ENCODE measurements at regions not wholly inside any gene's neighbourhood (a gene's known extent, or its start where the extent isn't known, plus 50 kb on each side); places are given as distances from the start of the nearest gene placed in this dataset.

DNA sequence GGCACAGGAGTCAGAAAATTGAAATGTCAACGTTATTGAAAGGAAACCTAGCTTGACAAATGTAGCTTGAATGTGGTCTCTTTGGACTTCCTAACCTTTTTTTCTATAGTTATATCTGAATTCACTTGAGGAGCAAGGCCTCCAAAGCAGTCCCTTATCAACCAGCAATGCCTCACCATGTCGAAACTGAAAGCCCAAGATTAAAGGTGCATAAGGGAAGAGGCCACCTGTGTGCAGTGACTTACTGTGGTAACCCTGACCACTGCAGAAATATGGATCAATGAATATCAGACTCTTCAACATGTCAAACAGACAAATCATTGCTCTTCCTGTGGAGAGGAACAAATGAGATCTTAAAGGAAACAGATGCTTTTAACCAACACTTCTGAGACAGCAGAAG, 95.0 kb upstream of the GIMD1 start:
- Histone ChIP-seq H3K9me3 (ENCODE audit: insufficient read depth, low read depth, low read length) (no peaks in the 10 kb centered on the region), H3K4me1 (ENCODE audit: insufficient read depth, low read length) (no peaks in the 10 kb centered on the region), H3K9ac (ENCODE audit: low read depth, low read length) (no peak overlapping the region), H3K4me3 (ENCODE audit: low read length) (no peak overlapping the region), H3K27ac (ENCODE audit: low read length) (no peak overlapping the region), H3K27me3 (ENCODE audit: insufficient read depth, low read length) (no peaks in the 10 kb centered on the region), H3K36me3 (ENCODE audit: insufficient read depth, low read depth, low read length) (no peaks in the 10 kb centered on the region)

DNA sequence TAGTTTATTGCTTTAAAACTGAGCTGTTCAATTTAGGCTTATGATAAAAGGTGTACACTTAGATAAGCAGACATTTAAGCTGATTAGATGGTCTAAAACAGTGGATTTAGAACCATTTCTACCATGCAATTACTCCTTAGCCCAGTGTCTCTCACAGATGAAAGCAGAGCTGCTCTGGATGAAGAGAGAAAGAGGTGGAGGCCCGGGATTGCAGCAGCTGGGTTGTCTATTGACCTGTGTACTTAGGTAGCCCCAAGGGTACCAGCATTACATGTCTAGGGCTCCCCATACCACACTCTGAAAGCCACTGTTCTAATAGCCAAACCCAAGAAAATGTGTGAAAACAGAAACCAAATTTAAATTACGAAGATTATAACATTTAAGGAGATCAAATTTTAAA, 86.0 kb upstream of the GIMD1 start:
- no peaks in the 10 kb centered on the region for H3K27me3 ChIP-seq (ENCODE audit: insufficient read depth, low read length)
- H3K9ac ChIP-seq (ENCODE audit: low read depth, low read length): no peak overlapping the region
- no peak overlapping the region for H3K27ac ChIP-seq (ENCODE audit: low read length)
- H3K36me3 ChIP-seq (ENCODE audit: insufficient read depth, low read depth, low read length): no peaks in the 10 kb centered on the region
- H3K4me1 ChIP-seq (ENCODE audit: insufficient read depth, low read length): no peaks in the 10 kb centered on the region
- no peak overlapping the region for H3K4me3 ChIP-seq (ENCODE audit: low read length)
- no peaks in the 10 kb centered on the region for H3K9me3 ChIP-seq (ENCODE audit: insufficient read depth, low read depth, low read length)

DNA sequence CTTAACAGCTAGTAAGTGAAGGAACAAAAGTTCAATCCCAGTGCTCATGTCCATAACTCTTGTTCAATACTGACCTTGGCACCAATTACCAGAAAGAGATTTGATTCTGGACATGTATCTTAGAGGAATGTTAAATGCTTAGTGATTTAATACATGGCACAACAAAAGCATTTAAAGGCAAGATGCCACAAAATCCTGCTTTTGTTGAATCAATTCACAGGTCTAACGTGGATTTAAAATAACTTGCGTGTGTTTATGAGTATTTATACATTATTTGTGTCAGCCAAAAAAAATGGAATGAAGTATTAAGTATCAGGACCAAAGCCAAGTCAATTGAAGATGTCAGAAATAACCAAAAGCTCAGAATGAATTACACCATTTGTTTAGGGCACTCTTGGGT, 85.4 kb upstream of the GIMD1 start:
- Histone ChIP-seq H3K4me3 (ENCODE audit: low read length) (no peak overlapping the region), H3K36me3 (ENCODE audit: insufficient read depth, low read depth, low read length) (no peaks in the 10 kb centered on the region), H3K9ac (ENCODE audit: low read depth, low read length) (no peak overlapping the region), H3K27me3 (ENCODE audit: insufficient read depth, low read length) (no peaks in the 10 kb centered on the region), H3K9me3 (ENCODE audit: insufficient read depth, low read depth, low read length) (no peaks in the 10 kb centered on the region), H3K27ac (ENCODE audit: low read length) (no peak overlapping the region), H3K4me1 (ENCODE audit: insufficient read depth, low read length) (no peaks in the 10 kb centered on the region)

DNA sequence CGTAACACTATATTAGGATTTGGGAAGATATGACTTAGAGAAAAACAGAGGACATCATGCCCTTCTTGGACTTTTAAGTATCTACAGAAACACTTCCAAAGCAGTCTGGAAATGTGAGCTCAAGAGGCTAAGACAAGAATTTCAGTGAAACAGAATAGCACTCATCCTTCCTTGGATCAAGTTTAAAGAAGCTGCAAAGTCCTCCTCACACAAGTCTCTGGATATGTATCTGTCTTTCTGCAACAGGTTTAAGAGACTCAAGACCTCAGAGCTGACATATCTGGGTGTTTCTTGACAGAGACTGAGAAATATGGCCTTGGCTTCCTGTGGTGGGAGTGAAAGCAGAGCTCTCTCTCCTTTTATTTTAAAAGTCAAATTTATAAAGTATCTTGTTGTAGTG, 82.5 kb upstream of the GIMD1 start:
- H3K9me3 ChIP-seq (ENCODE audit: insufficient read depth, low read depth, low read length): peaks cover 9% of the 10 kb centered on the region
- no peak overlapping the region for H3K27ac ChIP-seq (ENCODE audit: low read length)
- no peak overlapping the region for H3K9ac ChIP-seq (ENCODE audit: low read depth, low read length)
- no peaks in the 10 kb centered on the region for H3K36me3 ChIP-seq (ENCODE audit: insufficient read depth, low read depth, low read length)
- H3K27me3 ChIP-seq (ENCODE audit: insufficient read depth, low read length): no peaks in the 10 kb centered on the region
- H3K4me3 ChIP-seq (ENCODE audit: low read length): no peak overlapping the region
- H3K4me1 ChIP-seq (ENCODE audit: insufficient read depth, low read length): no peaks in the 10 kb centered on the region

DNA sequence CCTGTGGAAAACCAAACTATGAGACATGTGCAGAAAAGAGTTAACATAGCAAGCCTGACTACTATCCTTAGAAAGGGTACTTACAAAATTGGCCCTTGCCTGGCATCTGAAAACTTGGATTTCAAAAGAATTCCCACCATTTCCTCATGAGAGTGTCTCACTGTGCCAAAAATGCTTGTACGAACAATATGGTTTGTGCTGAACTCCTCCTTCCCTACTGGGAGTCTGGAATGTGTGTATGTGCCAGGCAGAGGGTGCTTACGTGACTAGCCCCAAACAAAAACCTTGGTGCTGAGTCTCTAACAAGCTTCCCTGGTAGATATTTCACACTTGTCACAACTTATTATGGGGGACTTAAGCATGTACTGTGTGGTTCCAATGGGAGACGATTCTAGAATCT, 81.7 kb upstream of the GIMD1 start:
- Histone ChIP-seq H3K36me3 (ENCODE audit: insufficient read depth, low read depth, low read length) (no peaks in the 10 kb centered on the region), H3K4me3 (ENCODE audit: low read length) (no peak overlapping the region), H3K4me1 (ENCODE audit: insufficient read depth, low read length) (no peaks in the 10 kb centered on the region), H3K9ac (ENCODE audit: low read depth, low read length) (no peak overlapping the region), H3K9me3 (ENCODE audit: insufficient read depth, low read depth, low read length) (peaks cover 16% of the 10 kb centered on the region), H3K27me3 (ENCODE audit: insufficient read depth, low read length) (no peaks in the 10 kb centered on the region), H3K27ac (ENCODE audit: low read length) (no peak overlapping the region)

DNA sequence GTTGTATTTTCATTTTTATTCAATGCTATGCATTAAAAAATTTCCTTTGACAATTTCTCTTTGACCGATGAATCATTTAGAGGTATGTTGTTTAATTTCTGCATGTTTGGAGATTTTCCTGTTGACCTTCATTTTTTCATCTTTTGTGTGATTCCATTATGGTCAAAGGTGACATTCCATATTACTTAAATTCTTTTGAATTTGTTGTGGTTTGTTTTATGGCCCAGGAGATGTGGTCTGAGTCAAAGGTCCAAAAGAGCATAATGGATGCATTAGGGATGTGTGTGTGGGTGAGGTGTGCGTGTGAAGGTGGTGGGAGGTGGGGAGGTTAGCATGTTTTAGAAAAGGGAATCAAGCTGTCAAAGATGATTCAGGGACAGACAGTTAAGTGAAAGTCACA, 76.0 kb upstream of the GIMD1 start:
- no peaks in the 10 kb centered on the region for H3K27me3 ChIP-seq (ENCODE audit: insufficient read depth, low read length)
- H3K4me1 ChIP-seq (ENCODE audit: insufficient read depth, low read length): no peaks in the 10 kb centered on the region
- no peak overlapping the region for H3K4me3 ChIP-seq (ENCODE audit: low read length)
- H3K9me3 ChIP-seq (ENCODE audit: insufficient read depth, low read depth, low read length): peaks cover 18% of the 10 kb centered on the region
- H3K9ac ChIP-seq (ENCODE audit: low read depth, low read length): no peak overlapping the region
- no peaks in the 10 kb centered on the region for H3K36me3 ChIP-seq (ENCODE audit: insufficient read depth, low read depth, low read length)
- H3K27ac ChIP-seq (ENCODE audit: low read length): no peak overlapping the region

DNA sequence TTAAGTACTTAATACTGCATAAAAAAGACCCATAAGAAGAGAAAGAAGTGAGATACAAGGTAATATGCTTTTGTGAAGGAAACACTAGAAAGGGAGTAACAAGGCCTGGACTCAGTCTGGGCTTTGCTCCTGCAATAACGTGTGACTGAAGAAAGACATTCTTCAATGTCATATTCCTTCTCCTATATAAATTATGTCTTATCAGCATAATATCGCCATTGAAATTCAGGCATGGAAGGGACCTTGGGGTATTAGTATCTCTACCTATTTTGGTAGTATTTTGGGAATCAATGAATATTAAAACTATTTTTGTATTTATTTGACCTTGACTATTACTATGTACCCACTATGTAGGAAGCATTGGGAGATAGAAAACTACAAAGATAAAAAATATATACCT, 62.2 kb upstream of the GIMD1 start:
- no peak overlapping the region for H3K27ac ChIP-seq (ENCODE audit: low read length)
- no peak overlapping the region for H3K9ac ChIP-seq (ENCODE audit: low read depth, low read length)
- no peaks in the 10 kb centered on the region for H3K9me3 ChIP-seq (ENCODE audit: insufficient read depth, low read depth, low read length)
- no peaks in the 10 kb centered on the region for H3K4me1 ChIP-seq (ENCODE audit: insufficient read depth, low read length)
- no peaks in the 10 kb centered on the region for H3K36me3 ChIP-seq (ENCODE audit: insufficient read depth, low read depth, low read length)
- no peak overlapping the region for H3K4me3 ChIP-seq (ENCODE audit: low read length)
- no peaks in the 10 kb centered on the region for H3K27me3 ChIP-seq (ENCODE audit: insufficient read depth, low read length)

DNA sequence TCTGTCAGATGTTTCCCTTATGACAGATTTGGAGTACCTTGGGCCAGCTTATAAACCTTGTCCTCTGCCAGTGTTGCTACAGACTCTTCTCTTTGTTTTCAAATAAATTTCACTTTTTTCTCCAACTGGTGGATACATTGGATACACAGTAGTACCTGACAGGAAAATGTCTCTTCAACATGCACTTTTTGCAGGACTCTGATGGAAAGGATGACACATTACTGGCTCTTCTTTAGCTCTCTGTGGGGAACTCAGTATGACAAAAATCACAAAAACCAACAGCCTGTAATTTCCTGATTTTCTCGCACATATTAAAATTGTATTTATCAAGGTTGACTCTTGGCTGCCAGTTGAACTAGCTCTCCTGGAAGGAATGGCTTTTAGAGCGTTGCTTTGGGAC, 61.3 kb upstream of the GIMD1 start:
- Histone ChIP-seq H3K36me3 (ENCODE audit: insufficient read depth, low read depth, low read length) (no peaks in the 10 kb centered on the region), H3K27me3 (ENCODE audit: insufficient read depth, low read length) (no peaks in the 10 kb centered on the region), H3K9me3 (ENCODE audit: insufficient read depth, low read depth, low read length) (no peaks in the 10 kb centered on the region)

DNA sequence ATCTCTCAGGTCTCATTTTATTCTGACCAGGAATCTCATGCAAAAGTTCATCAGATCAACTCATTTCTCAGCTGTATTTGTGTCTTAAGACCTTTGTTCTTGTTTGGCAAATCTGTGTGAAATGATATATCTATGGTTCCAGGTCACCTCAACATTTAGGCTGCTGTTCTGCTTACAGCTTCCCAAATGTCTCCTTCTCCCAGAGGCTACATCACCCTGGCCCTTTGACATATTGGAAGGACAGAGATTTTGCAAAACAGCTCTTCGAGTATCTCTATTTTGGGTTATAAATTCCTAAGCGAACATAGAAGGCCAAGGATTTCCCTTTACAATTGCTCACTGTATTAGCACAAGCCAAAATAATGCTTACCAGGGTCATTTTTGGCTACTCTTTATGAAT, 57.5 kb upstream of the GIMD1 start:
- no peaks in the 10 kb centered on the region for H3K36me3 ChIP-seq (ENCODE audit: insufficient read depth, low read depth, low read length)
- no peak overlapping the region for H3K27ac ChIP-seq (ENCODE audit: low read length)
- H3K4me1 ChIP-seq (ENCODE audit: insufficient read depth, low read length): no peaks in the 10 kb centered on the region
- no peaks in the 10 kb centered on the region for H3K9me3 ChIP-seq (ENCODE audit: insufficient read depth, low read depth, low read length)
- H3K4me3 ChIP-seq (ENCODE audit: low read length): no peak overlapping the region
- no peak overlapping the region for H3K9ac ChIP-seq (ENCODE audit: low read depth, low read length)
- no peaks in the 10 kb centered on the region for H3K27me3 ChIP-seq (ENCODE audit: insufficient read depth, low read length)

More for the DNA sequence above, 61.3 kb upstream of the GIMD1 start:
- Histone ChIP-seq H3K9ac (ENCODE audit: low read depth, low read length) (no peak overlapping the region), H3K4me1 (ENCODE audit: insufficient read depth, low read length) (no peaks in the 10 kb centered on the region), H3K4me3 (ENCODE audit: low read length) (no peak overlapping the region), H3K27ac (ENCODE audit: low read length) (no peak overlapping the region)

DNA sequence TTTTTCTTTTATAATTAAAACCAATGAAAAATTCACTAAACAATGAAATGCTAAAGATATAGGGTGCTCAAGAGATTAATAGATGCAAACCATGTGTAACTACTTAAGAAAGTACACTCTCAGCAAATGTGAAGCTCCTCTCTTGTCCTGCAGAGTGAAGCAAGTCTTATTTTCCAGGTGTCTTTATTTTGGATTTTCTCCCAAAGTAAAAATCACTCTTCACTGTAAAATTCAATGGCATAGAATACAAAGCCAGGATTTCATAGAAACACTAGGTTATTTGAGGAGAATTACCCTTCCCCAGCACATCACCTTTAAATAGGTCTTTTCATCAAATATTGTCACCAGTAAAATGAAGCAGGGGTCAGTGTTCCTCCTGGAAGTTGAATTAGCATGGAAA, 57.0 kb upstream of the GIMD1 start:
- H3K9ac ChIP-seq (ENCODE audit: low read depth, low read length): no peak overlapping the region
- no peaks in the 10 kb centered on the region for H3K4me1 ChIP-seq (ENCODE audit: insufficient read depth, low read length)
- H3K4me3 ChIP-seq (ENCODE audit: low read length): no peak overlapping the region
- H3K9me3 ChIP-seq (ENCODE audit: insufficient read depth, low read depth, low read length): no peaks in the 10 kb centered on the region
- no peaks in the 10 kb centered on the region for H3K36me3 ChIP-seq (ENCODE audit: insufficient read depth, low read depth, low read length)
- no peaks in the 10 kb centered on the region for H3K27me3 ChIP-seq (ENCODE audit: insufficient read depth, low read length)
- no peak overlapping the region for H3K27ac ChIP-seq (ENCODE audit: low read length)

DNA sequence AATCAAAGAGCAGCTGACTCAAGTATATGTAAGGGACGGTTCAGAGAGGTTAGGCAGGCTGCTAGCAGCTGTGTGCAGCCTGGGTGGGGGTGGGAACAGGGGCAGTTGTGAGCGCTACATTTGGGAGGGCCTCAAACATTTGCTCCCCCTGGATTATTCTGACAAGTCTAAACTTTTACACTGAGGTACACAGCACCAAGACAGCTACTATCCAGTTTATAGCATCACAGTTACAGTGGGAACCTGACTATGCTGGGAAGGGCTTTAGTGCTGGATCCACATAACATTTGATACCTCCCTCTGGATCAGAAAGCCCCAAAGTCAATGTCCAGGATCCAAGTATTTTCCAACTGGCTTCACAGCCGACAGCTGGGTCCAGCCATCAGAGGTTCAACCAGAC, 55.8 kb upstream of the GIMD1 start:
- H3K9ac ChIP-seq (ENCODE audit: low read depth, low read length): no peak overlapping the region
- no peaks in the 10 kb centered on the region for H3K27me3 ChIP-seq (ENCODE audit: insufficient read depth, low read length)
- H3K9me3 ChIP-seq (ENCODE audit: insufficient read depth, low read depth, low read length): no peaks in the 10 kb centered on the region
- no peak overlapping the region for H3K27ac ChIP-seq (ENCODE audit: low read length)
- no peak overlapping the region for H3K4me3 ChIP-seq (ENCODE audit: low read length)
- H3K36me3 ChIP-seq (ENCODE audit: insufficient read depth, low read depth, low read length): no peaks in the 10 kb centered on the region
- no peaks in the 10 kb centered on the region for H3K4me1 ChIP-seq (ENCODE audit: insufficient read depth, low read length)

DNA sequence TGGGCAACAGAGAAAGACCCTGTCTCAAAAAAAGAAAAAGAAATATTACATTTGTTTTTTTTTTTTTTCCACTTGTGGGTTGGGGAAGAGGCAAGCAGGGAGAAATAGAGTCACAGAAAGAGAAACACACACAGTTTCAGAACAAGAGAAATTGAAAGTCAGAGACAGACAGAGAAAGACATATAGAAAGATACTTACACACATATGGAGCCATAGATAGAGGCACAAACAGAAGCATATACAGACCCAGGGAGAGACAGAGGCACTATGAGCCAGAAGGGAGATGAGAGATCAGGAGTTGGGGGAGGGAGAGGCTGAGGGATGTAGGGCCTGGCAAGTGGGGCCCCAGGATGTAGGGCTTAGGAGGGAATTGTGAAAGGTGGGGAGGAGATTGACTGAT, 55.2 kb upstream of the GIMD1 start:
- Histone ChIP-seq H3K9me3 (ENCODE audit: insufficient read depth, low read depth, low read length) (no peaks in the 10 kb centered on the region), H3K27me3 (ENCODE audit: insufficient read depth, low read length) (no peaks in the 10 kb centered on the region), H3K9ac (ENCODE audit: low read depth, low read length) (no peak overlapping the region), H3K4me3 (ENCODE audit: low read length) (no peak overlapping the region), H3K27ac (ENCODE audit: low read length) (no peak overlapping the region), H3K36me3 (ENCODE audit: insufficient read depth, low read depth, low read length) (no peaks in the 10 kb centered on the region), H3K4me1 (ENCODE audit: insufficient read depth, low read length) (no peaks in the 10 kb centered on the region)

DNA sequence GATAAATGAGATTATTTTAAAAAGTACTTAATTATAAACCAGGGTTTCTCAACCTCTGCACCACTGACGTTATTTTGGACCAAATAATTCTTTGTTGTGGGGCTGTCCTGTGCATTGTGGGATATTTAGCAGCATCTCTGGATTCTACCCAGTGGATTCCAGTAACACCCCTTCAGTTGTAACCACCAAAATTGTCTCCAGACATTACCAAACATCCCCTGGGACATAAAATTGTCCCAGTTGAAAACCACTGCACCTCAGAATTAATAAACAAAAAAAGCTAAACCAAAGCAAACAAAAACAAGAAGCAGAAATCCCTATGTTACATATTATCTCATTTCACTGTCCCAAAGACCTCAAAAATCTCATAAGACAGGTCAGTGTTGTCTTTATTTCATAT, 54.2 kb upstream of the GIMD1 start:
- Histone ChIP-seq H3K27ac (ENCODE audit: low read length) (no peak overlapping the region), H3K4me3 (ENCODE audit: low read length) (no peak overlapping the region), H3K36me3 (ENCODE audit: insufficient read depth, low read depth, low read length) (no peaks in the 10 kb centered on the region), H3K9me3 (ENCODE audit: insufficient read depth, low read depth, low read length) (no peaks in the 10 kb centered on the region), H3K9ac (ENCODE audit: low read depth, low read length) (no peak overlapping the region), H3K27me3 (ENCODE audit: insufficient read depth, low read length) (no peaks in the 10 kb centered on the region), H3K4me1 (ENCODE audit: insufficient read depth, low read length) (no peaks in the 10 kb centered on the region; the same call in 1 of the 2 replicates)
